PFSK-1 (cell line): ENCODE measurements at regions not wholly inside any gene's neighbourhood (a gene's known extent, or its start where the extent isn't known, plus 50 kb on each side); places are given as distances from the start of the nearest gene placed in this dataset.

ENCODE experiments used
- FOXP2 ChIP-seq: optimal IDR thresholded peaks from 2 replicates; pipeline ENCODE3; 2011; ENCODE audit warnings: borderline replicate concordance, control low read depth, inconsistent platforms; ENCODE audit not compliant: insufficient read depth; ENCODE audit errors: extremely low read length, extremely low read depth
- POLR2AphosphoS5 ChIP-seq: IDR thresholded peaks from 2 replicates; pipeline ENCODE4 v1.6.1; 2012; ENCODE audit warnings: low read depth, mild to moderate bottlenecking, control low read depth, low read length, moderate library complexity
- REST ChIP-seq, 2 experiments: IDR thresholded peaks; 2 replicates each; pipeline versions ENCODE4 v1.6.1 to v1.8.0; 2011 to 2012; ENCODE audit warnings: low read depth in 2 of 2, low read length in 2 of 2, control low read depth in 1 of 2, inconsistent platforms in 1 of 2, mild to moderate bottlenecking in 1 of 2, moderate library complexity in 1 of 2; ENCODE audit not compliant: insufficient read depth in 1 of 2
- SIN3A ChIP-seq: IDR thresholded peaks from 2 replicates; pipeline ENCODE4 v1.6.1; 2012; ENCODE audit warnings: mild to moderate bottlenecking, low read length, moderate library complexity, borderline replicate concordance; ENCODE audit not compliant: insufficient read depth
- TAF1 ChIP-seq: IDR thresholded peaks from 2 replicates; pipeline ENCODE4 v1.6.1; 2012; ENCODE audit warnings: low read length, control low read depth, borderline replicate concordance; ENCODE audit not compliant: insufficient read depth

- TF ChIP-seq POLR2AphosphoS5 (no peak), TAF1 (no peak), FOXP2 (no peak), REST (IDR thresholded peaks at IDR 0.05; ENCODE audit: insufficient read depth in 1 of 2, low read depth in 2 of 2, low read length in 2 of 2) (no peak), SIN3A (no peak)
Measured at GRCh38 chr1:232440325-232441035, 189.5 kb downstream of the SIPA1L2 start.

DNA sequence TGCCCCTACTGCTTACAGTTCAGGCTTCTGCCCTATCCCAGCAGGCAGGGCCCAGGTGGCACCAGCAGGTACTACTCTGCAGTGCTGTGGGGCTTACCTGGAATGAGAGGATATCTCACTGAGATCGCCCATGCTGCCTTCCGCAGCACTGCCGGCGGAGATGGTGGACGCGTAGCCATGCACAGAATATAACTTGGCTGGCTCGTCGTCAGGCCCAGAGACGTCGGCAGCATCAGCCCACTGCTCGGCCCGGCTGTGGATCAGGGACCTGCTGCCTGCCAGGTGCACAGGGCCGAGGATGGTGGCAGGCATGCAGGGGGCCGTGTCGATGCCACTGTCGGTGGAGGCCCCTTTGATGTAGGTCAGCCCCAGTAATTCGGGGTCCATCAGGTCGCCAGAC lies 190.9 kb downstream of the SIPA1L2 start:
- no peak for TF ChIP-seq SIN3A
- no peak for TF ChIP-seq REST (IDR thresholded peaks at IDR 0.05; ENCODE audit: insufficient read depth in 1 of 2, low read depth in 2 of 2, low read length in 2 of 2)
- TF ChIP-seq TAF1 = no peak
- no peak for TF ChIP-seq POLR2AphosphoS5
- no peak for TF ChIP-seq FOXP2

GRCh38 chr1:232438476-232438875 lies 191.5 kb downstream of the SIPA1L2 start:
- TF ChIP-seq REST (IDR thresholded peaks at IDR 0.05; ENCODE audit: insufficient read depth in 1 of 2, low read depth in 2 of 2, low read length in 2 of 2) (no peak), SIN3A (no peak), TAF1 (no peak), FOXP2 (no peak), POLR2AphosphoS5 (no peak)

- no peak for TF ChIP-seq REST (IDR thresholded peaks at IDR 0.05; ENCODE audit: insufficient read depth in 1 of 2, low read depth in 2 of 2, low read length in 2 of 2)
- TF ChIP-seq SIN3A = no peak
- TF ChIP-seq POLR2AphosphoS5 = no peak
- TF ChIP-seq FOXP2 = no peak
- no peak for TF ChIP-seq TAF1
Measured at GRCh38 chr1:232437510-232437909, 192.4 kb downstream of the SIPA1L2 start.

DNA sequence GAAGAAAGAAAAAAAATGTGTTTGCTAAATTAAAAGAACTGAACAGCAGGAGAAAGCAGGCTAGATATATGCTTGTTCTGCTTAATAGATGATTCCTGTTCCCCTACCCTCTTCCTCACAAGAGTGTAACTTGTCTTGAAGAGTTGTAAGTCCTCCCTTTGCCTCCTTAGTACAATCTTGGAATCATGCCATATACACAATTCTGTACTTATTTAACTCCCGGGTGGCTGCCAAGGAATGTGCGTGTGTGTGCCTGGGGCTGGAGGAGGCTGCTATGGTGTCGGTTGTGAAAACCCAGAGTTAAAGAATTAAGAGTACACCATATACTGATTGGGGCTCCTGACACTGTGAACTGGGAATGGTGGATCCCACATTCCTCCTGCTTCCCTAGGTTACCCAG lies 194.2 kb downstream of the SIPA1L2 start:
- no peak for TF ChIP-seq TAF1
- no peak for TF ChIP-seq SIN3A
- TF ChIP-seq FOXP2 = no peak
- no peak for TF ChIP-seq POLR2AphosphoS5
- TF ChIP-seq REST (IDR thresholded peaks at IDR 0.05; ENCODE audit: insufficient read depth in 1 of 2, low read depth in 2 of 2, low read length in 2 of 2) = no peak
